ENCODE measurements at regions not wholly inside any gene's neighbourhood (a gene's known extent, or its start where the extent isn't known, plus 50 kb on each side); places are given as distances from the start of the nearest gene placed in this dataset.

- TF ChIP-seq CTCF (optimal IDR thresholded peaks at IDR 0.05 in 1 of 3, IDR thresholded peaks at IDR 0.05 in 1 of 3, conservative IDR thresholded peaks at IDR 0.05 in 1 of 3; ENCODE audit: extremely low read depth in 1 of 3, insufficient read depth in 2 of 3, low read length in 3 of 3) = no peak
- TF ChIP-seq EZH2 (IDR thresholded peaks at IDR 0.05; ENCODE audit: low read length) = no peak
These were observed 238.8 kb downstream of the ZNF608 start for GRCh38 chr5:124507688-124508087.

Data from keratinocyte (primary cell).